ENCODE measurements at regions not wholly inside any gene's neighbourhood (a gene's known extent, or its start where the extent isn't known, plus 50 kb on each side); places are given as distances from the start of the nearest gene placed in this dataset.

- Histone ChIP-seq H2AK9ac (replicated peaks; ENCODE audit: low read depth, low read length, poor library complexity) (no peak overlapping the region), H3K4me1 (ENCODE audit: control insufficient read depth, insufficient read depth, low read length) (no peaks in the 10 kb centered on the region), H2BK120ac (ENCODE audit: low read depth, low read length) (no peak overlapping the region), H3K9ac (ENCODE audit: low read depth, low read length) (no peak overlapping the region), H2BK5ac (ENCODE audit: low read depth, low read length, poor library complexity, severe bottlenecking) (no peak overlapping the region), H3K18ac (ENCODE audit: low read depth, low read length) (no peak overlapping the region), H4K20me1 (ENCODE audit: insufficient read depth, low read length) (no peaks in the 10 kb centered on the region), H2BK15ac (ENCODE audit: low read depth, low read length) (no peak overlapping the region), H3K4me2 (ENCODE audit: low read depth, low read length) (no peak overlapping the region), H3K56ac (ENCODE audit: extremely low read depth, insufficient read depth, low read length) (no peak overlapping the region), H4K91ac (ENCODE audit: insufficient read depth, low read depth, low read length) (no peak overlapping the region), H3K23ac (ENCODE audit: low read depth, low read length) (no peak overlapping the region), H3K27me3 (ENCODE audit: control insufficient read depth, insufficient read depth, low read length) (no peaks in the 10 kb centered on the region), H3K27ac (ENCODE audit: insufficient read depth, low read length) (no peak overlapping the region), H3K4ac (ENCODE audit: low read depth, low read length) (no peak overlapping the region), H3K4me3 (ENCODE audit: insufficient read depth, low read depth, low read length) (no peak overlapping the region), H3K9me3 (ENCODE audit: control insufficient read depth, insufficient read depth, low read length) (peaks cover 1% of the 10 kb centered on the region; the same call in 1 of the 2 replicates), H4K5ac (ENCODE audit: low read depth, low read length) (no peak overlapping the region), H3K79me1 (ENCODE audit: low read depth in 1 of 2, low read length in 2 of 2) (no peaks in the 10 kb centered on the region), H3K9me1 (ENCODE audit: insufficient read depth, low read length) (no peaks in the 10 kb centered on the region), H2AK5ac (ENCODE audit: low read depth, low read length) (no peak overlapping the region), H3K14ac (replicated peaks; ENCODE audit: low read depth, low read length) (no peak overlapping the region), H3K36me3 (ENCODE audit: control insufficient read depth, insufficient read depth, low read length) (no peaks in the 10 kb centered on the region), H2BK20ac (ENCODE audit: low read depth, low read length) (no peak overlapping the region), H2AFZ (replicated peaks; ENCODE audit: low read length, poor library complexity) (no peak overlapping the region), H4K8ac (ENCODE audit: low read depth in 2 of 2, low read length in 2 of 2) (no peak overlapping the region)
- CTCF ChIA-PET, result no interaction called here
- in situ Hi-C loops (cut with MboI; ENCODE audit: low sequenced_read_pairs), result no loop called here
- no TSS peak for BruUV-seq (replicated peaks)
- dilution Hi-C loops (cut with HindIII; ENCODE audit: low sequenced_read_pairs, unreplicated experiment), result no loop called here
- intact Hi-C loops (cut with micrococcal nuclease), result no loop called here
- no CpG with 5 or more reads among the region's 3 CpGs for WGBS, 2 experiments (ENCODE audit: extremely low coverage in 2 of 2, insufficient read length in 1 of 2)
- no peak for TF ChIP-seq MAFK (IDR thresholded peaks at IDR 0.05; ENCODE audit: low read depth, low read length)
- no peak for TF ChIP-seq POLR2A (IDR thresholded peaks at IDR 0.05; ENCODE audit: low read depth, low read length)
- TF ChIP-seq RFX5 (IDR thresholded peaks at IDR 0.05; ENCODE audit: low read depth, low read length), result no peak
- no peak for TF ChIP-seq USF2 (IDR thresholded peaks at IDR 0.05; ENCODE audit: low read depth, low read length)
- TF ChIP-seq CEBPB (IDR thresholded peaks at IDR 0.05; ENCODE audit: low read depth, low read length), result no peak
- TF ChIP-seq RAD21 (IDR thresholded peaks at IDR 0.05; ENCODE audit: low read length), result no peak
- TF ChIP-seq BHLHE40 (IDR thresholded peaks at IDR 0.05; ENCODE audit: low read depth, low read length), result no peak
- no peak for TF ChIP-seq FOS (IDR thresholded peaks at IDR 0.05; ENCODE audit: low read depth, low read length)
- no peak for TF ChIP-seq CTCF (conservative IDR thresholded peaks at IDR 0.05; ENCODE audit: low read depth, low read length)
- TF ChIP-seq SMC3 (IDR thresholded peaks at IDR 0.05; ENCODE audit: low read depth, low read length), result no peak
- no peak for TF ChIP-seq MAZ (IDR thresholded peaks at IDR 0.05; ENCODE audit: borderline replicate concordance, low read depth, low read length)
- no peak for TF ChIP-seq MXI1 (IDR thresholded peaks at IDR 0.05; ENCODE audit: borderline replicate concordance, low read depth, low read length)
- TF ChIP-seq CHD1 (IDR thresholded peaks at IDR 0.05; ENCODE audit: low read depth, low read length), result no peak
- TF ChIP-seq NFE2L2 (IDR thresholded peaks at IDR 0.05; ENCODE audit: low read depth, low read length), result no peak
- TF ChIP-seq ELK1 (IDR thresholded peaks at IDR 0.05; ENCODE audit: borderline replicate concordance, low read depth, low read length), result no peak
- no peak for TF ChIP-seq RCOR1 (IDR thresholded peaks at IDR 0.05; ENCODE audit: insufficient replicate concordance, low read length)
- POLR2A ChIA-PET (ENCODE audit: unreplicated experiment), result no interaction called here
- DNase-seq (no peak), ATAC-seq (ENCODE audit: low read depth) (no peak)
Measured at GRCh38 chr1:82582347-82582746, 781.6 kb downstream of the ADGRL2 start.
